GM12872 (cell line): ENCODE measurements at regions not wholly inside any gene's neighbourhood (a gene's known extent, or its start where the extent isn't known, plus 50 kb on each side); places are given as distances from the start of the nearest gene placed in this dataset.

ENCODE experiments used
- CTCF ChIP-seq: IDR thresholded peaks from 3 replicates; pipeline ENCODE4 v1.5.1; 2011; ENCODE audit warnings: low read depth, mild to moderate bottlenecking, low read length, moderate library complexity; ENCODE audit not compliant: insufficient read depth

- no peak for TF ChIP-seq CTCF
These were observed 367.0 kb upstream of the CADM1 start for GRCh38 chr11:115871161-115871760.

GRCh38 chr11:115869780-115870431 lies 365.7 kb upstream of the CADM1 start:
- peak; percentile 78 for TF ChIP-seq CTCF

GRCh38 chr11:115869131-115869530 lies 364.9 kb upstream of the CADM1 start:
- TF ChIP-seq CTCF: no peak

- TF ChIP-seq CTCF: no peak
These were observed 356.0 kb upstream of the CADM1 start for GRCh38 chr11:115860246-115860645.

GRCh38 chr11:115848611-115849010 lies 344.4 kb upstream of the CADM1 start:
- no peak for TF ChIP-seq CTCF

- no peak for TF ChIP-seq CTCF
These were observed 343.9 kb upstream of the CADM1 start for GRCh38 chr11:115848080-115848479.

- TF ChIP-seq CTCF: no peak
These were observed 341.7 kb upstream of the CADM1 start for GRCh38 chr11:115845872-115846271.
